SK-N-SH treated with all-trans-retinoic acid at 6 μM for 48 hours (cell line): ENCODE measurements at regions not wholly inside any gene's neighbourhood (a gene's known extent, or its start where the extent isn't known, plus 50 kb on each side); places are given as distances from the start of the nearest gene placed in this dataset.

Source experiments
- ATAC-seq: fragments of 200-7000 bp; cut with Tn5 transposase; 3 replicates; pipeline ENCODE4 v1.9.1; 2020; ENCODE audit warnings: mild to moderate bottlenecking, moderate library complexity
- ARNTL ChIP-seq: fragments of 450-650 bp; formaldehyde crosslinking; IDR thresholded peaks from 2 replicates; pipeline ENCODE4 v1.5.0; 2020; ENCODE audit warnings: low read depth, mild to moderate bottlenecking, moderate library complexity, borderline replicate concordance
- BACH2 ChIP-seq: fragments of 250-450 bp; sonication (Bioruptor Pico); IDR thresholded peaks from 2 replicates; pipeline ENCODE4 v1.9.0; 2021; ENCODE audit warnings: mild to moderate bottlenecking, borderline replicate concordance
- CREB5 ChIP-seq: fragments of 250-450 bp; sonication (Bioruptor Pico); IDR thresholded peaks from 2 replicates; pipeline ENCODE4 v1.5.1; 2020; ENCODE audit warnings: low read depth, mild to moderate bottlenecking, moderate library complexity
- CSDC2 ChIP-seq: fragments of 250-450 bp; sonication (Bioruptor Pico); IDR thresholded peaks from 2 replicates; pipeline ENCODE4 v1.5.0; 2020; ENCODE audit warnings: mild to moderate bottlenecking, moderate library complexity
- CSRNP3 ChIP-seq: fragments of 250-450 bp; sonication (Bioruptor Pico); IDR thresholded peaks from 2 replicates; pipeline ENCODE4 v1.5.1; 2021; ENCODE audit warnings: mild to moderate bottlenecking, moderate library complexity
- ESRRG ChIP-seq: fragments of 250-450 bp; sonication (Bioruptor Pico); IDR thresholded peaks from 2 replicates; pipeline ENCODE4 v1.6.1; 2021; ENCODE audit warnings: mild to moderate bottlenecking
- GLIS3 ChIP-seq: fragments of 250-450 bp; sonication (Bioruptor Pico); IDR thresholded peaks from 2 replicates; pipeline ENCODE4 v1.5.0; 2020; ENCODE audit warnings: mild to moderate bottlenecking, moderate library complexity
- ISL1 ChIP-seq: fragments of 250-450 bp; sonication (Bioruptor Pico); IDR thresholded peaks from 2 replicates; pipeline ENCODE4 v2.1.2; 2022; ENCODE audit warnings: mild to moderate bottlenecking, moderate library complexity
- OSR1 ChIP-seq: fragments of 250-450 bp; sonication (Bioruptor Pico); IDR thresholded peaks from 2 replicates; pipeline ENCODE4 v1.8.0; 2022; ENCODE audit warnings: moderate library complexity, mild to moderate bottlenecking, inconsistent platforms
- PATZ1 ChIP-seq: fragments of 250-450 bp; sonication (Bioruptor Pico); IDR thresholded peaks from 2 replicates; pipeline ENCODE4 v1.8.0; 2020; ENCODE audit warnings: mild to moderate bottlenecking, moderate library complexity, borderline replicate concordance
- PPARA ChIP-seq: fragments of 250-450 bp; sonication (Bioruptor Pico); IDR thresholded peaks from 2 replicates; pipeline ENCODE4 v1.5.0; 2020; ENCODE audit warnings: mild to moderate bottlenecking, borderline replicate concordance
- SNAI2 ChIP-seq: fragments of 250-450 bp; sonication (Bioruptor Pico); IDR thresholded peaks from 2 replicates; pipeline ENCODE4 v1.5.0; 2020; ENCODE audit warnings: mild to moderate bottlenecking, moderate library complexity
- TCF4 ChIP-seq: fragments of 250-450 bp; sonication (Bioruptor Pico); IDR thresholded peaks from 2 replicates; pipeline ENCODE4 v1.8.0; 2021; ENCODE audit warnings: mild to moderate bottlenecking, moderate library complexity, borderline replicate concordance
- TSHZ2 ChIP-seq: fragments of 250-450 bp; sonication (Bioruptor Pico); IDR thresholded peaks from 2 replicates; pipeline ENCODE4 v1.5.0; 2020; ENCODE audit warnings: mild to moderate bottlenecking, moderate library complexity
- ZC3H10 ChIP-seq: fragments of 250-450 bp; sonication (Bioruptor Pico); IDR thresholded peaks from 2 replicates; pipeline ENCODE4 v1.5.1; 2021; ENCODE audit warnings: mild to moderate bottlenecking, moderate library complexity
- ZFP3 ChIP-seq: fragments of 250-450 bp; sonication (Bioruptor Pico); IDR thresholded peaks from 2 replicates; pipeline ENCODE4 v1.5.0; 2020; ENCODE audit warnings: mild to moderate bottlenecking, moderate library complexity
- ZFP30 ChIP-seq: fragments of 450-650 bp; formaldehyde crosslinking; IDR thresholded peaks from 2 replicates; pipeline ENCODE4 v1.5.0; 2022; ENCODE audit warnings: mild to moderate bottlenecking, moderate library complexity
- ZNF565 ChIP-seq: fragments of 450-650 bp; formaldehyde crosslinking; conservative IDR thresholded peaks from 2 replicates; pipeline ENCODE4 v1.5.0; 2020; ENCODE audit warnings: low read depth, mild to moderate bottlenecking, moderate library complexity
- ZNF70 ChIP-seq: fragments of 450-650 bp; formaldehyde crosslinking; IDR thresholded peaks from 2 replicates; pipeline ENCODE4 v1.5.0; 2020; ENCODE audit warnings: mild to moderate bottlenecking, moderate library complexity
- ZNF8 ChIP-seq: fragments of 450-650 bp; formaldehyde crosslinking; IDR thresholded peaks from 2 replicates; pipeline ENCODE4 v1.5.0; 2020; ENCODE audit warnings: mild to moderate bottlenecking, moderate library complexity

DNA sequence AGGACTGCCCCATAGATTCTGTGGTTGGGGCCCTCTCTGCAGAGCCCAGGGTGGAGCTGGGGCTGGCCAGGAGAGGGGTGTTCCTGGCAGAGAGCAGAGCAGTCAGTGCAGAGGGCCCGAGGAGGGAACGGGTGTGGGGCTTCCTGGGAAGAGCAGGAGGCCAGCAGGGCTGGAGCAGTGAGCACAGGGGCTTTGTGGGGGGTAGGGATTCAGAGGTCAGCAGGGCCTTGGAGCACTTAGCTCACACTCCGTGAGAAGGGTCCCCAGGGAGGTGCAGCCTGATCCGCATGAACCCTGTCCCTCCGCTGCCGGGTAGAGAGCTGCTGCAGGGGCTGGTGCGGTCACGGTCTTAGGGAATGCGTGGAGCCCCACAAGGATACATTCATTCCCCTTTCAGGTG is 113.0 kb upstream of the CIBAR2 start:
- TF ChIP-seq ESRRG (CRISPR knock-in tag) (no peak), ISL1 (no peak), PPARA (CRISPR knock-in tag) (no peak), GLIS3 (CRISPR knock-in tag) (no peak), ZNF565 (CRISPR knock-in tag) (no peak), CREB5 (CRISPR knock-in tag) (no peak), OSR1 (CRISPR knock-in tag) (no peak)
- no peak for ATAC-seq

- no peak for ATAC-seq
- no peak for TF ChIP-seq ARNTL (CRISPR knock-in tag)
- TF ChIP-seq CREB5 (CRISPR knock-in tag), result no peak
- no peak for TF ChIP-seq PATZ1 (CRISPR knock-in tag)
- no peak for TF ChIP-seq GLIS3 (CRISPR knock-in tag)
- TF ChIP-seq TSHZ2 (CRISPR knock-in tag), result no peak
- TF ChIP-seq ESRRG (CRISPR knock-in tag), result no peak
- no peak for TF ChIP-seq ZFP30
- TF ChIP-seq TCF4 (CRISPR knock-in tag), result no peak
- TF ChIP-seq, all 23 proteins: peak for 0
Measured at GRCh38 chr16:85225721-85226120, 113.4 kb upstream of the CIBAR2 start.

DNA sequence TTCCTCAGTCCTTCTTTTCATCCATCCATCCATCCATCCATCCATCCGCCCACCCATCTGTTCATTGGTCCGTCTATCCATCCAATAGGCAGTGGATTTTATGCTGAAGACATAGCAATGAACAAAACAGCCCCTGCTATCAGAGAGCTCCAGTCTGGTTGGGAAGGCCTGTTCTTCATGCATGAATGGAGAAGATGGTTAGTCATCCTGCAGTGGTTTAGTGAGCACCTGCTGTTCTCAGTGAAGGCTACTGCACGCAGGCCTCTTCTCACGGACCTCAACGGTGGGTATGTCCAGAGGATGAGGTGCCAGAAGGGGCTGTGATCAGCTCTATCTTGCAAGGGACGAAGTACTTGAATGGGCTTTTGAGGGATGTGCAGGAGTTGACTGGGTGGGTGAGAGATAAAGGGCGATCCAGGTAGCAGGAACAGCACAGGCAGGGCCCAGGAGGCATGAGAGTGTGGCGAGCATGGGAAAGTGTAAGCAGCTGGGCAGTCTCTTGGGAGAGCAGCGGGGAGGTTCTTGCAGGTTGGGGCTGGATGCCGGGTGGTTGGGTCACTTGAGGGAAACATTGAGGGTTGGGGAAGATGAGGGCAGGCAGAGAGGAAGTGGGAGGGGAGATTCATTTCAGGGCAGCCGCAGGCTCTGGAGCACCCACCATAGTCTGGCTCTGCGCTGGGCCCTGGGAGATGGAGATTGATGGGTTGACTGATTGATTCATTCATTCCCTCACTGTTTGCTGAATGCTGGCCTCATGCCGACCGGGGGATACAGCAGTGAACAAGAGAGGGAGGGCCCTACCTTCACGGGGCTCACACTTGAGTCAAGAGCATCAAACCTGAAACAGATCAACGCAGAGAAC is 115.0 kb upstream of the CIBAR2 start:
- ATAC-seq, result peak; percentile 41

DNA sequence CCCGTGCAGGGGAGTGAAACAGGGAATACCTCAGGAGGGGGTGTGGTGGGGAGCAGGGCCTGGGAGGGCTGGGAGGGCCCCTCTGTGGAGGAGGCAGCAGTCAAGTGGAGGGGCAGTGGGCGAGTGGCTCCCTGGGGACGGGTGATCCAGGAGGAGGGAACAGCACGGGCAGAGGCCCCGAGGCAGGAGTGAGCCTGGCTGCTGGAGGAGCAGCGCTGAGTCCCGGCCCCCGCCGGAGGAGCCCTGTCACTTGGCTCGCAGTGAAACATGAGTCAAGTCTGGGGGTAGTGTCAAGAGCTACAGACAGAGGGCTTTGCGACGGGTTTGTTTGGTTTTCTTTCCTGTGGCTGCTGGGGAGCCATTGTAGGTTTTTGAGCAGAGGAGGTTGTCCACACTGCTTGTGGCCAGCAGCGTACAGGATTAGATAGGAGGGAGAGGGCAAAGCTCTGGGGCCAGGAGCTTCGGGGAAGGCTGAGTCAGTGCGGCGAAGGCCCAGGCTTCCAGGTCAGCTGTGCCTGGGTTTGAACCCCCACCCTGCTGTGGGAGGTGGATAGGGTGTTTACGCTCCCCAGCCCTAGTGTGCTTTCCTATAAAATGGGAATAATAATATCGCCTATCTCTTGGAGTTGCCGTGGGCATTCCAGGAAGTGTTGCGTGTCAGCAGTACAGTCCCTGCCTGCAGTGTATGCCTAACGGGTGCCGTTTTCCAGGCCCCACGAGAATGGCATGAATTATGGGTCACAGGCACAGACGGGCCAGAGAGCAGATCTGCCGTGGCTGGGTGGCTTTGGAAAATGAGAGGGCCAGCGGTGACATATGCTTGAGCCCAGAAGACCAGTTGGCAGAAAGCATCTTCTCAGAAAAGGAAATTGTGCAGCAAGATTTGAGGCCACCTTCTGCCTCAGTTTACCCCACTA is 115.9 kb upstream of the CIBAR2 start:
- ATAC-seq, result peak; percentile 92
- TF ChIP-seq CSDC2 (CRISPR knock-in tag) (no peak), GLIS3 (CRISPR knock-in tag) (no peak), ZNF8 (no peak), SNAI2 (CRISPR knock-in tag) (no peak), TSHZ2 (CRISPR knock-in tag) (no peak), ZC3H10 (no peak), ISL1 (no peak), ZNF70 (CRISPR knock-in tag) (no peak), ESRRG (CRISPR knock-in tag) (no peak), PATZ1 (CRISPR knock-in tag) (no peak), TCF4 (CRISPR knock-in tag) (no peak), CSRNP3 (CRISPR knock-in tag) (no peak), ZFP30 (no peak)

More for the DNA sequence above, 115.0 kb upstream of the CIBAR2 start:
- peak; percentile 96 for TF ChIP-seq ZFP3
- no peak for TF ChIP-seq BACH2 (CRISPR knock-in tag)
- TF ChIP-seq PPARA (CRISPR knock-in tag), result no peak
